HCT116 (cell line): ENCODE measurements at regions not wholly inside any gene's neighbourhood (a gene's known extent, or its start where the extent isn't known, plus 50 kb on each side); places are given as distances from the start of the nearest gene placed in this dataset.

Experiments
- ATAC-seq: fragments of 200-7000 bp; cut with Tn5 transposase; 2 replicates; pipeline ENCODE4 v1.9.1; 2020; ENCODE audit warnings: mild to moderate bottlenecking, moderate library complexity
- BruUV-seq: library from RNA; stranded (reverse); fragments of 400-500 nt; replicated peaks from 2 replicates; lab custom pipeline; 2021; lab: Mats Ljungman, UMichigan
- CTCF ChIA-PET: fragments of 300-600 bp; sonication (Branson Sonifier 250); formaldehyde crosslinking; loops from one replicate; lab custom pipeline; 2021; ENCODE audit warnings: antibody characterized with exemption; lab: Charles Lee
- POLR2A ChIA-PET: fragments of 300-600, 350-600 bp; sonication (Branson Sonifier 250); formaldehyde crosslinking; loops from one replicate; lab custom pipeline; 2021; ENCODE audit warnings: antibody characterized with exemption; lab: Charles Lee
- RAD21 ChIA-PET, 2 experiments: fragments of 300-600 bp; sonication (Branson Sonifier 250); formaldehyde crosslinking; loops; one replicate each; lab custom pipeline; 2023; ENCODE audit warnings: low total read pairs in 2 of 2; ENCODE audit not compliant: uncharacterized antibody in 2 of 2, unreplicated experiment in 2 of 2, low non-redundant PET in 1 of 2; lab: Charles Lee
- DNase-seq: peaks from one replicate; pipeline ENCODE4 v3.0.0-alpha.2; 2010; ENCODE audit warnings: low read depth, low spot score
- H2AFZ ChIP-seq: fragments of 200-600 bp; shearing (Covaris generic), sonication (generic); 2 replicates; pipeline ENCODE4 v1.6.1; 2017; ENCODE audit warnings: low read depth, mixed run types, mixed read lengths, antibody characterized with exemption, low read length; ENCODE audit not compliant: poor library complexity, severe bottlenecking
- H3K27ac ChIP-seq: 2 replicates; pipeline ENCODE4 v1.5.1; 2012; ENCODE audit warnings: low read depth, low read length
- H3K27me3 ChIP-seq: fragments of 200-600 bp; sonication (generic); 2 replicates; pipeline ENCODE4 v1.6.1; 2016; ENCODE audit warnings: mixed run types, low read length, mixed read lengths; ENCODE audit not compliant: insufficient read depth
- H3K36me3 ChIP-seq, 2 experiments: fragments of 200-500 bp in 1 of 2; fragments of 200-600 bp in 1 of 2; sonication (Bioruptor generic) in 1 of 2; sonication (generic) in 1 of 2; 2 replicates each; pipeline versions ENCODE4 v1.5.1 to v1.6.1; 2014 to 2016; ENCODE audit warnings: low read length in 2 of 2, inconsistent platforms in 1 of 2, mixed read lengths in 1 of 2, mixed run types in 1 of 2; ENCODE audit not compliant: insufficient read depth in 2 of 2, control insufficient read depth in 1 of 2
- H3K4me1 ChIP-seq, 2 experiments: fragments of 200-600 bp in 1 of 2; sonication (generic) in 1 of 2; 2 replicates each; pipeline versions ENCODE4 v1.5.1 to v1.6.1; 2012 to 2017; ENCODE audit warnings: low read length in 2 of 2, inconsistent platforms in 1 of 2, mild to moderate bottlenecking in 1 of 2, mixed read lengths in 1 of 2, mixed run types in 1 of 2, moderate library complexity in 1 of 2; ENCODE audit not compliant: insufficient read depth in 2 of 2, control insufficient read depth in 1 of 2
- H3K4me2 ChIP-seq: fragments of 200-600 bp; sonication (generic); 2 replicates; pipeline ENCODE4 v1.6.1; 2017; ENCODE audit warnings: mixed run types, low read length, mixed read lengths
- H3K4me3 ChIP-seq, 2 experiments: fragments of 200-600 bp in 1 of 2; sonication (generic) in 1 of 2; replicated peaks in 1 of 2; 2 replicates each; pipeline ENCODE4 v1.5.1; 2011 to 2016; ENCODE audit warnings: low read length in 2 of 2, control low read depth in 1 of 2, low read depth in 1 of 2, mild to moderate bottlenecking in 1 of 2, mixed read lengths in 1 of 2, mixed run types in 1 of 2
- H3K79me2 ChIP-seq: fragments of 200-600 bp; sonication (generic); 2 replicates; pipeline ENCODE4 v1.6.1; 2017; ENCODE audit warnings: mild to moderate bottlenecking, mixed run types, low read length, moderate library complexity, mixed read lengths; ENCODE audit not compliant: insufficient read depth
- H3K9ac ChIP-seq: fragments of 200-600 bp; sonication (generic); 2 replicates; pipeline ENCODE4 v1.6.1; 2016; ENCODE audit warnings: low read length, mixed read lengths
- H3K9me2 ChIP-seq: fragments of 200-600 bp; sonication (generic), shearing (Covaris generic); 2 replicates; pipeline ENCODE4 v1.6.1; 2017; ENCODE audit warnings: mixed run types, mild to moderate bottlenecking, moderate library complexity; ENCODE audit not compliant: insufficient read depth
- H3K9me3 ChIP-seq, 2 experiments: fragments of 200-500 bp in 1 of 2; fragments of 200-600 bp in 1 of 2; sonication (Bioruptor generic) in 1 of 2; sonication (generic) in 1 of 2; 2 replicates each; pipeline ENCODE4 v1.6.1; 2014 to 2017; ENCODE audit warnings: low read length in 2 of 2, mixed read lengths in 2 of 2, inconsistent platforms in 1 of 2, low read depth in 1 of 2, mild to moderate bottlenecking in 1 of 2, mixed run types in 1 of 2, moderate library complexity in 1 of 2; ENCODE audit not compliant: control insufficient read depth in 1 of 2, insufficient read depth in 1 of 2
- H4K20me1 ChIP-seq: fragments of 200-600 bp; sonication (generic), shearing (Covaris generic); 2 replicates; pipeline ENCODE4 v1.6.1; 2017; ENCODE audit warnings: mixed run types, mild to moderate bottlenecking, moderate library complexity; ENCODE audit not compliant: insufficient read depth
- EGR1 ChIP-seq: IDR thresholded peaks from 2 replicates; pipeline ENCODE4 v1.6.1; 2012; ENCODE audit warnings: low read depth
- TCF7L2 ChIP-seq: IDR thresholded peaks from 2 replicates; pipeline ENCODE4 v1.7.0; 2011; ENCODE audit warnings: borderline replicate concordance, inconsistent platforms; ENCODE audit not compliant: insufficient read depth, insufficient read length; ENCODE audit errors: extremely low read depth
- intact Hi-C: fragments of 100-400 bp; cut with micrococcal nuclease; formaldehyde crosslinking; loops from 2 replicates; pipeline ENCODE4 v1.10.0; 2022
- TF ChIP-seq, protein P1 (sequence below), 3 experiments: fragments of 200-600 bp in 1 of 3; sonication (generic) in 1 of 3; IDR thresholded peaks in 2 of 3; conservative IDR thresholded peaks in 1 of 3; 2 replicates each; pipeline ENCODE4 v1.5.1; 2012 to 2017; ENCODE audit warnings: low read depth in 2 of 3, low read length in 2 of 3, antibody characterized with exemption in 1 of 3, borderline replicate concordance in 1 of 3, control low read depth in 1 of 3, mild to moderate bottlenecking in 1 of 3, mixed read lengths in 1 of 3, mixed run types in 1 of 3, moderate library complexity in 1 of 3; ENCODE audit not compliant: insufficient read depth in 1 of 3
- TF ChIP-seq, protein P2 (sequence below): IDR thresholded peaks from 2 replicates; pipeline ENCODE4 v1.6.1; 2011; ENCODE audit warnings: mild to moderate bottlenecking, low read length, moderate library complexity; ENCODE audit not compliant: insufficient replicate concordance; ENCODE audit errors: extremely low read depth

DNA sequence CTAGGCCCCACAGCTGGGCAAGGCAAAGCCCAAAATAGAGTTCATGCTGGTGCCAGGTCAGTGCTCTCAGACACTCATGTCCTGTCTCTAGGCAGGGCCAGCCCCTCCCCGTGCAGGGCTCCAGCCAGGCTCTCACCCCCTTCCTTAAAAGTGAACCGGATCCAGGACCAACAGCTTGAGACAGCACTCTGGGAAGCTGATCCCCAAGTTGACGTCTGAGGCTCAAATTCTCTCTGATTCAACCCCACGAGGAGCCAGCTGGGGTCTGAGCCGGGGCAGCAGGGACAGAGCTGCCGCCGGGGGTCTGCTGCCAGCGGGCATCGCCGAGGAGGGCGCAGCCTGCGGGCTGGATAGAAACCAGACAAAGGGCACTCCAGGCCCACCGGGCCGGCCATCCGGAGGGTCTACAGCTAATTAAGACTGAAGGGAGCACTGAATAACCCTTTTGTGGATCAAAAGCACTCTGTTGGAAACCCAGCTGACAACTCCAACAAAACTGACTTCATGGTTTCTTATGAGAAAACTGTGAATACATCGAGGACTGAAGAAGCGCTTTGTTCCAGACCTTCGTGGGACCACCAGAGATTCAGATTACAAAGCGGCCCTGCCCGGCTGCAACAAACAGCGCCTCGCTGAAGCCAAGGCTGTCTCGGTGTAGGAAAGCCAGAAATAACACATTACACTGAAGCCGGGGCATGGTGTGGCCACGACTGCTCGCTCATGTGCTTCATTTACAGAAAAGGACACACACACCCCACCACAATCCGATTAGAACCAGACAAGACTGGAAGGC lies 95.8 kb downstream of the PSMG1 start:
- TF ChIP-seq EGR1 (no peak), TCF7L2 (no peak)
- TF ChIP-seq, protein P1, sequence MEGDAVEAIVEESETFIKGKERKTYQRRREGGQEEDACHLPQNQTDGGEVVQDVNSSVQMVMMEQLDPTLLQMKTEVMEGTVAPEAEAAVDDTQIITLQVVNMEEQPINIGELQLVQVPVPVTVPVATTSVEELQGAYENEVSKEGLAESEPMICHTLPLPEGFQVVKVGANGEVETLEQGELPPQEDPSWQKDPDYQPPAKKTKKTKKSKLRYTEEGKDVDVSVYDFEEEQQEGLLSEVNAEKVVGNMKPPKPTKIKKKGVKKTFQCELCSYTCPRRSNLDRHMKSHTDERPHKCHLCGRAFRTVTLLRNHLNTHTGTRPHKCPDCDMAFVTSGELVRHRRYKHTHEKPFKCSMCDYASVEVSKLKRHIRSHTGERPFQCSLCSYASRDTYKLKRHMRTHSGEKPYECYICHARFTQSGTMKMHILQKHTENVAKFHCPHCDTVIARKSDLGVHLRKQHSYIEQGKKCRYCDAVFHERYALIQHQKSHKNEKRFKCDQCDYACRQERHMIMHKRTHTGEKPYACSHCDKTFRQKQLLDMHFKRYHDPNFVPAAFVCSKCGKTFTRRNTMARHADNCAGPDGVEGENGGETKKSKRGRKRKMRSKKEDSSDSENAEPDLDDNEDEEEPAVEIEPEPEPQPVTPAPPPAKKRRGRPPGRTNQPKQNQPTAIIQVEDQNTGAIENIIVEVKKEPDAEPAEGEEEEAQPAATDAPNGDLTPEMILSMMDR (IDR thresholded peaks at IDR 0.05 in 2 of 3, conservative IDR thresholded peaks at IDR 0.05 in 1 of 3; ENCODE audit: borderline replicate concordance in 1 of 3, insufficient read depth in 1 of 3, low read depth in 2 of 3, low read length in 2 of 3): no peak
- TF ChIP-seq, protein P2, sequence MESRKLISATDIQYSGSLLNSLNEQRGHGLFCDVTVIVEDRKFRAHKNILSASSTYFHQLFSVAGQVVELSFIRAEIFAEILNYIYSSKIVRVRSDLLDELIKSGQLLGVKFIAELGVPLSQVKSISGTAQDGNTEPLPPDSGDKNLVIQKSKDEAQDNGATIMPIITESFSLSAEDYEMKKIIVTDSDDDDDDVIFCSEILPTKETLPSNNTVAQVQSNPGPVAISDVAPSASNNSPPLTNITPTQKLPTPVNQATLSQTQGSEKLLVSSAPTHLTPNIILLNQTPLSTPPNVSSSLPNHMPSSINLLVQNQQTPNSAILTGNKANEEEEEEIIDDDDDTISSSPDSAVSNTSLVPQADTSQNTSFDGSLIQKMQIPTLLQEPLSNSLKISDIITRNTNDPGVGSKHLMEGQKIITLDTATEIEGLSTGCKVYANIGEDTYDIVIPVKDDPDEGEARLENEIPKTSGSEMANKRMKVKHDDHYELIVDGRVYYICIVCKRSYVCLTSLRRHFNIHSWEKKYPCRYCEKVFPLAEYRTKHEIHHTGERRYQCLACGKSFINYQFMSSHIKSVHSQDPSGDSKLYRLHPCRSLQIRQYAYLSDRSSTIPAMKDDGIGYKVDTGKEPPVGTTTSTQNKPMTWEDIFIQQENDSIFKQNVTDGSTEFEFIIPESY: no peak
- Histone ChIP-seq H3K9me2 (no peaks in the 10 kb centered on the region), H3K4me3 (no peak overlapping the region), H3K27me3 (no peaks in the 10 kb centered on the region), H3K27ac (no peak overlapping the region), H4K20me1 (no peaks in the 10 kb centered on the region), H2AFZ (no peak overlapping the region), H3K9ac (no peak overlapping the region), H3K4me2 (no peak overlapping the region), H3K79me2 (no peaks in the 10 kb centered on the region), H3K4me1 (peaks cover under 1 to 9% of the 10 kb centered on the region in 2 experiments; a peak in 2 of 4 replicates), H3K36me3 (no peaks in the 10 kb centered on the region), H3K9me3 (no peaks in the 10 kb centered on the region)
- DNase-seq: no peak
- no TSS peak for BruUV-seq
- ChIA-PET RAD21 (no interaction called here), POLR2A (no interaction called here), CTCF (no interaction called here)
- intact Hi-C loops: no loop called here
- ATAC-seq: no peak
